HG02981 (cell line): ENCODE measurements at regions not wholly inside any gene's neighbourhood (a gene's known extent, or its start where the extent isn't known, plus 50 kb on each side); places are given as distances from the start of the nearest gene placed in this dataset.

Source experiments
- ATAC-seq: cut with Tn5 transposase; IDR thresholded peaks from one replicate; pipeline ENCODE4 v1.9.1; 2021; ENCODE audit warnings: mild to moderate bottlenecking, moderate library complexity; ENCODE audit not compliant: unreplicated experiment

- ATAC-seq: no peak
Observed at GRCh38 chr9:105062222-105062855, 134.4 kb upstream of the ABCA1 start.

- ATAC-seq: peak; percentile 36
Observed at GRCh38 chr9:105064248-105065097, 136.5 kb upstream of the ABCA1 start.

GRCh38 chr9:105065098-105066088 lies 137.4 kb upstream of the ABCA1 start:
- no peak for ATAC-seq

GRCh38 chr9:105066275-105066865 lies 138.4 kb upstream of the ABCA1 start:
- no peak for ATAC-seq

GRCh38 chr9:105067895-105068580 lies 140.1 kb upstream of the ABCA1 start:
- ATAC-seq: no peak

- ATAC-seq: no peak
Observed at GRCh38 chr9:105069285-105069684, 141.3 kb upstream of the ABCA1 start.

GRCh38 chr9:105069696-105070095 lies 141.7 kb upstream of the ABCA1 start:
- ATAC-seq: no peak

GRCh38 chr9:105070176-105070575 lies 142.2 kb upstream of the ABCA1 start:
- no peak for ATAC-seq

- no peak for ATAC-seq
Observed at GRCh38 chr9:105072476-105072875, 144.5 kb upstream of the ABCA1 start.

- no peak for ATAC-seq
Observed at GRCh38 chr9:105073147-105073546, 145.2 kb upstream of the ABCA1 start.

GRCh38 chr9:105074491-105074890 lies 146.5 kb upstream of the ABCA1 start:
- no peak for ATAC-seq

GRCh38 chr9:105076729-105077128 lies 148.8 kb upstream of the ABCA1 start:
- no peak for ATAC-seq

GRCh38 chr9:105079457-105079856 lies 151.5 kb upstream of the ABCA1 start:
- ATAC-seq: no peak

- no peak for ATAC-seq
Observed at GRCh38 chr9:105082843-105083242, 154.9 kb upstream of the ABCA1 start.

- ATAC-seq: no peak
Observed at GRCh38 chr9:105083256-105083655, 155.3 kb upstream of the ABCA1 start.

GRCh38 chr9:105087910-105088898 lies 156.2 kb upstream of the SLC44A1 start:
- ATAC-seq: no peak

GRCh38 chr9:105089874-105090273 lies 154.6 kb upstream of the SLC44A1 start:
- ATAC-seq: no peak

GRCh38 chr9:105091004-105091640 lies 153.3 kb upstream of the SLC44A1 start:
- ATAC-seq: no peak

- no peak for ATAC-seq
Observed at GRCh38 chr9:105093685-105094084, 150.8 kb upstream of the SLC44A1 start.
